ENCODE measurements at regions not wholly inside any gene's neighbourhood (a gene's known extent, or its start where the extent isn't known, plus 50 kb on each side); places are given as distances from the start of the nearest gene placed in this dataset.

GRCh38 chr1:95754412-95754811 lies 520.4 kb downstream of the RWDD3 start:
- intact Hi-C loops (cut with DNase I) = no loop called here
- WGBS, 2 donors = 78 to 89% methylated on average over 6 of the region's 6 CpGs

GRCh38 chr1:95766036-95766435 lies 532.0 kb downstream of the RWDD3 start:
- Histone ChIP-seq H3K9me3 (peaks cover 0 to 3% (median 0%) of the 10 kb centered on the region in 4 donors), H3K4me3 (no peak overlapping the region), H3K4me1 (no peaks in the 10 kb centered on the region), H3K27ac (no peak overlapping the region), H3K36me3 (no peaks in the 10 kb centered on the region), H3K27me3 (no peaks in the 10 kb centered on the region)
- intact Hi-C loops (cut with DNase I) = no loop called here
- 37 to 69% methylated on average over 1 of the region's 1 CpG for WGBS, 2 donors
- DNase-seq = no peak
- TF ChIP-seq POLR2A (IDR thresholded peaks at IDR 0.05) = no peak
- no peak for TF ChIP-seq POLR2AphosphoS5 (IDR thresholded peaks at IDR 0.05)
- TF ChIP-seq CTCF (IDR thresholded peaks at IDR 0.05) = no peak
- TF ChIP-seq EP300 (IDR thresholded peaks at IDR 0.05) = no peak

More at GRCh38 chr1:95754412-95754811, 520.4 kb downstream of the RWDD3 start:
- Histone ChIP-seq H3K36me3 (no peaks in the 10 kb centered on the region), H3K9me3 (peaks cover 0 to 10% (median 5%) of the 10 kb centered on the region in 4 donors), H3K27me3 (no peaks in the 10 kb centered on the region), H3K4me3 (no peak overlapping the region), H3K4me1 (no peaks in the 10 kb centered on the region), H3K27ac (no peak overlapping the region)
- no peak for TF ChIP-seq CTCF (IDR thresholded peaks at IDR 0.05)
- DNase-seq = no peak

- intact Hi-C loops (cut with DNase I) = no loop called here
- H3K9me3 ChIP-seq = no peaks in the 10 kb centered on the region
- H3K4me1 ChIP-seq = no peaks in the 10 kb centered on the region
- WGBS, 2 donors = 46 to 49% methylated on average over 2 of the region's 2 CpGs
- H3K4me3 ChIP-seq = no peak overlapping the region
- TF ChIP-seq EP300 (IDR thresholded peaks at IDR 0.05) (no peak), POLR2A (IDR thresholded peaks at IDR 0.05) (no peak), POLR2AphosphoS5 (IDR thresholded peaks at IDR 0.05) (no peak), CTCF (IDR thresholded peaks at IDR 0.05) (no peak)
- H3K27me3 ChIP-seq = no peaks in the 10 kb centered on the region
- no peak overlapping the region for H3K27ac ChIP-seq
- H3K36me3 ChIP-seq = no peaks in the 10 kb centered on the region
- DNase-seq = no peak
Measured at GRCh38 chr1:95770581-95770980, 536.6 kb downstream of the RWDD3 start.

GRCh38 chr1:95778217-95778616 lies 544.2 kb downstream of the RWDD3 start:
- H3K4me3 ChIP-seq = no peak overlapping the region
- TF ChIP-seq CTCF (IDR thresholded peaks at IDR 0.05) (no peak), EP300 (IDR thresholded peaks at IDR 0.05) (no peak)
- no peaks in the 10 kb centered on the region for H3K4me1 ChIP-seq
- no peaks in the 10 kb centered on the region for H3K27me3 ChIP-seq
- no peaks in the 10 kb centered on the region for H3K36me3 ChIP-seq
- H3K27ac ChIP-seq = no peak overlapping the region
- no peaks in the 10 kb centered on the region for H3K9me3 ChIP-seq
- DNase-seq = no peak
- WGBS, 2 donors = 78 to 80% methylated on average over 2 of the region's 2 CpGs
- intact Hi-C loops (cut with DNase I) = no loop called here

- WGBS, 2 donors = 68 to 81% methylated on average over 3 of the region's 3 CpGs
- no peak overlapping the region for H3K27ac ChIP-seq
- intact Hi-C loops (cut with DNase I) = no loop called here
Measured at GRCh38 chr1:95780836-95781235, 546.8 kb downstream of the RWDD3 start.

More at GRCh38 chr1:95780836-95781235, 546.8 kb downstream of the RWDD3 start:
- no peaks in the 10 kb centered on the region for H3K27me3 ChIP-seq
- no peaks in the 10 kb centered on the region for H3K4me1 ChIP-seq
- no peaks in the 10 kb centered on the region for H3K9me3 ChIP-seq
- H3K4me3 ChIP-seq = no peak overlapping the region
- TF ChIP-seq POLR2AphosphoS5 (IDR thresholded peaks at IDR 0.05) = no peak
- no peak for TF ChIP-seq EP300 (IDR thresholded peaks at IDR 0.05)
- TF ChIP-seq POLR2A (IDR thresholded peaks at IDR 0.05) = no peak
- no peak for TF ChIP-seq CTCF (IDR thresholded peaks at IDR 0.05)
- no peak for DNase-seq
- H3K36me3 ChIP-seq = no peaks in the 10 kb centered on the region

All from sigmoid colon (tissue), 6 donors.